LNCAP (cell line): ENCODE measurements at regions not wholly inside any gene's neighbourhood (a gene's known extent, or its start where the extent isn't known, plus 50 kb on each side); places are given as distances from the start of the nearest gene placed in this dataset.

Experiments used
- CTCF ChIP-seq: fragments of 450-650 bp; IDR thresholded peaks from 2 replicates; pipeline ENCODE4 v1.5.1; 2017; ENCODE audit warnings: mild to moderate bottlenecking

GRCh38 chr4:10832806-10833628 lies 148.4 kb upstream of the CLNK start:
- no peak for TF ChIP-seq CTCF

GRCh38 chr4:10831727-10832408 lies 147.3 kb upstream of the CLNK start:
- TF ChIP-seq CTCF, result no peak

- no peak for TF ChIP-seq CTCF
Observed at GRCh38 chr4:10821826-10822225, 137.3 kb upstream of the CLNK start.

- TF ChIP-seq CTCF, result no peak
Observed at GRCh38 chr4:10816571-10816970, 132.0 kb upstream of the CLNK start.

- no peak for TF ChIP-seq CTCF
Observed at GRCh38 chr4:10811991-10812390, 127.4 kb upstream of the CLNK start.

GRCh38 chr4:10810411-10810810 lies 125.8 kb upstream of the CLNK start:
- TF ChIP-seq CTCF, result no peak

- TF ChIP-seq CTCF, result no peak
Observed at GRCh38 chr4:10809905-10810304, 125.3 kb upstream of the CLNK start.
